Duodenal mucosa (tissue), 2 donors: ENCODE measurements at regions not wholly inside any gene's neighbourhood (a gene's known extent, or its start where the extent isn't known, plus 50 kb on each side); places are given as distances from the start of the nearest gene placed in this dataset.
"Not testable (repeated sequence)": the region's sequence is repeated elsewhere in the genome, so short reads cannot be mapped to it uniquely, and the experiment has no call there.

Experiments
- H3K27ac ChIP-seq: one replicate; pipeline ENCODE4 v1.7.0; 2013; ENCODE audit warnings: low read depth, low read length
- H3K27me3 ChIP-seq, 2 donors: one replicate each; pipeline ENCODE4 v1.7.0; 2013; ENCODE audit warnings: low read length in 2 of 2, control low read depth in 1 of 2; ENCODE audit not compliant: insufficient read depth in 2 of 2, control insufficient read depth in 1 of 2
- H3K36me3 ChIP-seq, 2 donors: one replicate each; pipeline ENCODE4 v1.7.0; 2013; ENCODE audit warnings: low read length in 2 of 2, control low read depth in 1 of 2; ENCODE audit not compliant: insufficient read depth in 2 of 2, control insufficient read depth in 1 of 2
- H3K4me1 ChIP-seq, 2 donors: one replicate each; pipeline ENCODE4 v1.7.0; 2013; ENCODE audit warnings: low read length in 2 of 2, control low read depth in 1 of 2; ENCODE audit not compliant: insufficient read depth in 2 of 2, control insufficient read depth in 1 of 2
- H3K4me3 ChIP-seq, 2 donors: one replicate each; pipeline ENCODE4 v1.7.0; 2013; ENCODE audit warnings: low read length in 2 of 2, low read depth in 1 of 2
- H3K9ac ChIP-seq, 2 donors: one replicate each; pipeline ENCODE4 v1.7.0; 2013; ENCODE audit warnings: low read length in 2 of 2, low read depth in 1 of 2
- H3K9me3 ChIP-seq, 2 donors: one replicate each; pipeline ENCODE4 v1.7.0; 2013; ENCODE audit warnings: low read length in 2 of 2, control low read depth in 1 of 2; ENCODE audit not compliant: control insufficient read depth in 1 of 2

GRCh38 chr6:21872749-21873148 lies 279.2 kb downstream of the SOX4 start:
- Histone ChIP-seq H3K4me1 (no peaks in the 10 kb centered on the region), H3K9ac (no peak overlapping the region), H3K9me3 (no peaks in the 10 kb centered on the region), H3K4me3 (no peak overlapping the region), H3K27ac (no peak overlapping the region), H3K27me3 (no peaks in the 10 kb centered on the region), H3K36me3 (no peaks in the 10 kb centered on the region)

GRCh38 chr6:21873562-21873961 lies 280.0 kb downstream of the SOX4 start:
- Histone ChIP-seq H3K4me1 (no peaks in the 10 kb centered on the region), H3K27ac (no peak overlapping the region), H3K9ac (no peak overlapping the region), H3K9me3 (no peaks in the 10 kb centered on the region), H3K4me3 (no peak overlapping the region), H3K27me3 (no peaks in the 10 kb centered on the region), H3K36me3 (no peaks in the 10 kb centered on the region)

- H3K4me1 ChIP-seq = no peaks in the 10 kb centered on the region
- H3K9me3 ChIP-seq = no peaks in the 10 kb centered on the region
- no peak overlapping the region for H3K9ac ChIP-seq
- no peak overlapping the region for H3K4me3 ChIP-seq
- no peaks in the 10 kb centered on the region for H3K27me3 ChIP-seq
- H3K27ac ChIP-seq = no peak overlapping the region
- no peaks in the 10 kb centered on the region for H3K36me3 ChIP-seq
Measured at GRCh38 chr6:21874372-21874771, 280.8 kb downstream of the SOX4 start.

GRCh38 chr6:21877037-21877436 lies 283.5 kb downstream of the SOX4 start:
- H3K9ac ChIP-seq = not testable (repeated sequence)

GRCh38 chr6:21880249-21880648 lies 286.7 kb downstream of the SOX4 start:
- H3K9me3 ChIP-seq, H3K27ac ChIP-seq, H3K4me1 ChIP-seq, H3K36me3 ChIP-seq, H3K9ac ChIP-seq, H3K27me3 ChIP-seq, H3K4me3 ChIP-seq: not testable (repeated sequence)

More at GRCh38 chr6:21877037-21877436, 283.5 kb downstream of the SOX4 start:
- H3K27ac ChIP-seq, H3K27me3 ChIP-seq, H3K36me3 ChIP-seq, H3K4me1 ChIP-seq, H3K4me3 ChIP-seq, H3K9me3 ChIP-seq: not testable (repeated sequence)

- H3K27me3 ChIP-seq = no peaks in the 10 kb centered on the region
- no peaks in the 10 kb centered on the region for H3K4me1 ChIP-seq
- no peak overlapping the region for H3K27ac ChIP-seq
- H3K9ac ChIP-seq = no peak overlapping the region
- H3K36me3 ChIP-seq = no peaks in the 10 kb centered on the region
- H3K9me3 ChIP-seq = no peaks in the 10 kb centered on the region
- no peak overlapping the region for H3K4me3 ChIP-seq
Measured at GRCh38 chr6:21881969-21882465, 288.5 kb downstream of the SOX4 start.

- H3K27ac ChIP-seq = no peak overlapping the region
- H3K9me3 ChIP-seq = no peaks in the 10 kb centered on the region
Measured at GRCh38 chr6:21883595-21884328, 290.2 kb downstream of the SOX4 start.

GRCh38 chr6:21885111-21885510 lies 291.6 kb downstream of the SOX4 start:
- Histone ChIP-seq H3K36me3 (no peaks in the 10 kb centered on the region), H3K27me3 (no peaks in the 10 kb centered on the region), H3K4me1 (no peaks in the 10 kb centered on the region), H3K27ac (peak overlapping the region; percentile 27), H3K9me3 (no peaks in the 10 kb centered on the region), H3K9ac (no peak overlapping the region), H3K4me3 (no peak overlapping the region)

More at GRCh38 chr6:21883595-21884328, 290.2 kb downstream of the SOX4 start:
- no peaks in the 10 kb centered on the region for H3K4me1 ChIP-seq
- H3K36me3 ChIP-seq = no peaks in the 10 kb centered on the region
- no peak overlapping the region for H3K9ac ChIP-seq
- H3K4me3 ChIP-seq = no peak overlapping the region
- no peaks in the 10 kb centered on the region for H3K27me3 ChIP-seq

GRCh38 chr6:21885532-21886114 lies 292.1 kb downstream of the SOX4 start:
- H3K9me3 ChIP-seq = no peaks in the 10 kb centered on the region
- no peaks in the 10 kb centered on the region for H3K4me1 ChIP-seq
- H3K27me3 ChIP-seq = no peaks in the 10 kb centered on the region
- no peak overlapping the region for H3K9ac ChIP-seq
- peak overlapping the region; percentile 27 for H3K27ac ChIP-seq
- no peaks in the 10 kb centered on the region for H3K36me3 ChIP-seq
- H3K4me3 ChIP-seq = no peak overlapping the region

- no peak overlapping the region for H3K27ac ChIP-seq
- no peaks in the 10 kb centered on the region for H3K4me1 ChIP-seq
- no peak overlapping the region for H3K4me3 ChIP-seq
- H3K9me3 ChIP-seq = no peaks in the 10 kb centered on the region
- no peak overlapping the region for H3K9ac ChIP-seq
- no peaks in the 10 kb centered on the region for H3K36me3 ChIP-seq
- no peaks in the 10 kb centered on the region for H3K27me3 ChIP-seq
Measured at GRCh38 chr6:21886542-21887151, 293.1 kb downstream of the SOX4 start.
